Fibroblast of gingiva (primary cell): ENCODE measurements at regions not wholly inside any gene's neighbourhood (a gene's known extent, or its start where the extent isn't known, plus 50 kb on each side); places are given as distances from the start of the nearest gene placed in this dataset.

Experiments
- DNase-seq: peaks from one replicate; pipeline ENCODE4 v3.0.0-alpha.2; 2011; ENCODE audit warnings: low read depth

GRCh38 chr4:127155555-127155954 lies 477.2 kb upstream of the INTU start:
- no peak for DNase-seq

DNA sequence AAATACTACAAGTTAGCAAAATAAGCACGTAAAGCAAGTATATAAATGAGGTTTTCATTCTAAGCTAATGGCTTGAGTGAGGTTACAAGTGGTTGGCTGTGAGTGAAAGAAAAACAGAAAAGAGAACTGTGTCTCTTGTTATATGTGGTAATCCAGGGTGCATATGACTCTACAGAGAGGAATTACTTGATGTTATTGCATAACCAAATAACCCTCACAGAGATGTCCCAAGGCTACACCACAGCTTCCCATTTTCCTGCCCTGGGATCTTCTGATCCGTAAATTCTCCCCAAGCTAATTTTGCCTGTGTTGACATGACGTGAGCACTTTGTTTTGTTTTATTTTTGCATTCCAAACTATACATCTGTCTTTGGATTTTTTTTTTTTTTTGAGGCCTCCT lies 470.0 kb upstream of the INTU start:
- DNase-seq = peak; percentile 96

DNA sequence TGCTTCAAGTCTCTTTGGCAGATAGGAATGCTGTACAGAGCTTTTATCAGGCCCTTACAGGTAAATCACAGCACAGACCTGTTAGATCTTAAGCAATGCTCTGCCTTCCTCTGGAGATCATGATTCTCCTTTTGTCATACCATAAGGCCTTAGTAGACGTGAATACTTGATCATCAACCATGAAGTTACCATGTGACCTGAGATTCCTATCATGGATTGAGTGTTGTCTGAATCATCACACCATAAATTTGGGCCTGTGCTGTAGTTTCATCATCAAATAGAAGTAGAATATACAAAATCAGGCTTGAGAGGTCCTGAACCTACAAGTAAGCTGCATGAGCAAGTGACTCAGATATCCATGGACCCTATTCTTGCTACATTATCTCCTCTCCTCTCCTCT lies 466.8 kb upstream of the INTU start:
- no peak for DNase-seq

DNA sequence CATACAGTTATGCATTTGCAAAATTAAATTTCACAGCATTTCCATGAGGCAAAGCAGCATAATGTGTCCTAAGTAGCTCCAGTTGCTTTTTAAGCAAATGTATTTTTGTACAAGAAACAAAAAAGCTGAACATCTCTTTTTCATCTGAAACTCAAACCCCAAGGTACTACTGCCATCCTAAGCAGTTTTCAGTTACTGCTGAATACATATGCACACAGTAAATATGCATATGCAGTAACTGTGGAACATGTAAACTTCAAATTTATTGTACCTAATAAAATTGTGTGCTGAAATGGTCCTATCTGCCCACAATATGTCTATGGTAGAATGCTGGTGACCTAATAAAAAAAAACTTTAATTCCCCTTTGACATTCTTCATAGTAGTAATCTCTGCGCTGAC lies 458.6 kb upstream of the INTU start:
- no peak for DNase-seq

GRCh38 chr4:127174616-127175015 lies 458.1 kb upstream of the INTU start:
- DNase-seq = no peak

- no peak for DNase-seq
Measured at GRCh38 chr4:127179256-127180087, 453.3 kb upstream of the INTU start.

GRCh38 chr4:127181001-127181400 lies 451.8 kb upstream of the INTU start:
- DNase-seq = no peak

- peak; percentile 14 for DNase-seq
Measured at GRCh38 chr4:127182687-127183086, 450.1 kb upstream of the INTU start.

DNA sequence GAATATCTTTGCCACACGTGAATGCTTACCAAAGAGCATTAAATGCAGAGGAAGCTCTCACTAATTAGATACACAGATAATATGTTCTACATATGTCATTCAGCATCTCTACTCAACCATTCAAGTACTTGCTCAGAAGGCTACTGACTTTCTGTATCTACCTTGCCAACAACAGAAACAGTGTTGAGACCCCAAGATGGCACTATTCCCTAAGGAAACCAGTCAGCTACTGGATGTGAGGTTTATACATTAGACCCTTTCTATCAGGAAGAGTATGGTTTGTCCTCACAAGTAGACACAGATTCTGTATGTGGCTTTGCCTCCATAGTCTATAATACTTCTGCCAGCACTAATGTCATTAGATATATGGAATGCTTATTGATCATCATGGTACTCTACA lies 443.9 kb upstream of the INTU start:
- peak; percentile 15 for DNase-seq

- DNase-seq = no peak
Measured at GRCh38 chr4:127194281-127194680, 438.5 kb upstream of the INTU start.

- no peak for DNase-seq
Measured at GRCh38 chr4:127196655-127197352, 436.0 kb upstream of the INTU start.

DNA sequence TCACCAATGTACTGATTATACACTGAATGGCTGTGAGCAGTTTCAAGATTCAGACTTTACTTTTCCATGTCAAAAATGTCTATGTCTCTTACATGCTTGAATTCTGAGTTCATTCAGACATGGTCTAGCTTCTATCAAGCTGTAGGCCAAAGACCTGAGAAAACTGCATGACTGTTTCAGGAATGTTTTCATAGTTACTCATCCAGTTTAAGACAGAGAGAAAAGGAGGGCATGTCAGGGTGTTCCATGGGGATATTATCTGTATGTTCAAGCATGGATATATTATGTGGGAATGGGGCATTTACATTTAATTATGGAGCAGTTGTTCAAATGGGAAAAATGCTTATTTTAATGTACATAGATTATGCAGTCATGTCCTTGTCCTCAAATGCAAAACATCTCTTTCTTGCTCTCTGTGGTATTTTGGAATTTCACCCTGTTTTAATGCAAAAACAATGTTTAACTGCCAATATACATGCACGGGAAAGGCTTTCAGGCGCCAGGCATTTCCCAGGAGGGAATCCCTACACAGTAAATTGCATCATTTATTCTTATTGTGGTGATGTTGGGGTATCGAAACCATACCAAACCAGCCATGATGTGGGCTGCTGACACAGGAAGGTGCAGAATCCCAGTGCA lies 429.1 kb upstream of the INTU start:
- DNase-seq = peak; percentile 31

DNA sequence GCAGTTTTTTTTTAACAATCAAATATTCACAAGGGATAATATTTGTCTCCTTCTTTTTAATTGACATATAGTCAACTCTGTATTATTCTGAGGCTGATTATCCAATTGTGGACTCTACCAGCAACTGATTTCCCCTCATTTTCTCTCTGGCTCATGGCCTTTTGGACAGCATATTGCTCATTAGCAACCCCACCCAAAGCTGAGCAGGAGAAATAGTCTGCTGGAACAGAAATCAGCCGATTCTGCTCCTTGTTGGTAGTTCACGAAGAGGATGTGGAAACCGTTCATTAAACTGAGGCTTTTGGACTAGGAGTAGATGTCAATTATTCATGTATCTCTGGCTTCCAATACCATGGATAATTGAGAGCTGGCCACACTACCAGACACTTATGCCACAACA lies 428.4 kb upstream of the INTU start:
- DNase-seq = no peak

DNA sequence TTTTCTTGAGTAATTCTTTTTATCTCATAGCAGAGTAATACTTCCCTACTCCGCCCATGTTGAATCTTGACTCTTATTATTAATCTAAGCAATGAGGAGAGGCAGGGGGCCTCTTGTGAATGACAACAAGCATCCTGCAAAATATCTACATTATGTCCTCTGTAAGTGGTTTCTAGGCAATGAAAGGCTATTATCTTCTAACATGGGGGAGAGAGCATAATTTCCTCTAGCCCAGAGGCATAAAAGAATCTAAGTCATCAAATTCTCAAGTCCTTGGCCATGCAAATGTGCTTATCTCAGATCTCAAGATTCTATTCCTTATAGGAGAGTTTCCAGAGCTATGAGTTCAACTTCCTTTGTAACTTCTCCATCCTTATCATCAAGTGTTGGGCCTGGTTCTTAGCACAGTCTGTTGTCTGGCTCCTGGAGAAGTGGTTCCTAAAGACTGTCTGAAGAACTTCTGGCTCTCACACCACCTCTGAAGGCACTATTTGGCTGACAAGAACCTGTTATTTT lies 423.1 kb upstream of the INTU start:
- no peak for DNase-seq

- peak; percentile 6 for DNase-seq
Measured at GRCh38 chr4:127210893-127211649, 421.7 kb upstream of the INTU start.

- peak; percentile 31 for DNase-seq
Measured at GRCh38 chr4:127211650-127212560, 420.9 kb upstream of the INTU start.

DNA sequence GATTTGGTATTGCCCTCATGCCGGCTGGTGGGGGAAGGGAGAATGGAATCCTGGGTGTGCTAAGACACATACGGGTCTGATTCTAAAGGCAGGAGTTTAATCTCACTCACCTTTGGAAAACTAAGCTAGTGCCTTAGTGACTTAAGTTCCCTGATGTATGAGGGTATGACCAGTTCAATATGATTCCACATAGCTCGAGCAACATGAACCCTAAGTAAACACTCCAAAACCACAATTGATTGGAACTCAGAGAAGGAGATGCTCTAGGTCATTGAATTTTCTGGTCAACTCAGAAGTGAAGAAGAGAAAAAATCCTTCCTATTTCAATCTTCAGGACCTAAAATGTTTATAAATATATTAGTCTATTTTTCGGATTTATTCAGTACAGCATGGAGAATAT lies 420.1 kb upstream of the INTU start:
- peak; percentile 45 for DNase-seq

GRCh38 chr4:127214016-127214415 lies 418.7 kb upstream of the INTU start:
- peak; percentile 55 for DNase-seq

DNA sequence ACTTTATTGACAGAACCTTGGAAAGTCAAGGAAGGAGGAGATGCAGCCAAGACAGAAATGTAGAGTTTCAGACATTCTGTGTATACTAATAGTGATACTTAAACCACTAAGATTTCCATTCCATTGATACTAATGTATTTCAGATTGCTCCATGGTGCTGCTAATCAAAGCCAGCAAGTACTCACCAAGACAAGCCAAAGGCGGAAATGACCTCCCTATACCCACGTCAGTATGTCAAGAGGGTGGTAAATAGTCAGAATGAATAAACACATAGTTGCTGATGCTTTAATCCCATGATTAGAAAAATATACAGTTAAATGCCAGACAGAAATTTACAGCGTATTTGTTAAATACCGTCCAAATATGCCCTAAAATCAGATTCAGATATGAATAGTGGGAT lies 417.8 kb upstream of the INTU start:
- peak; percentile 80 for DNase-seq

GRCh38 chr4:127217586-127218229 lies 415.0 kb upstream of the INTU start:
- DNase-seq = no peak

DNA sequence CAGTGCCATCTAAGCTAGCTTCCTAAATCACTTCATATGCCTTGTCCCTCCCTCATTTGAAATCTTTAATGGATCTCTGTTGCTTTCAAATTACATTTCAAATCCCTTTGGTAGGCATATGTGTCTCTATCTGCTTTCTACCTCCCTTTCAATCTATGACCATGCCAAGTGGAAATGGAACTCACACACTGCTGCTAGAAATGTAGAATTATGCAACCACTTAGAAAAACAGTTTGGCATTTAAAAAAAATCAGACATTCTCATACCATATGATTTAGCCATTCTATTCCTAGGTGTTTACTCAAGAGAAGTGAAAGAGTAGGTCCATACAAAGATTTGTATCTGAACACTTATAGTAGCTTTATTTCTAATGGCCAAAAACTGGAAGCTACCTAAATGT lies 413.5 kb upstream of the INTU start:
- peak; percentile 40 for DNase-seq
